ENCODE measurements at regions not wholly inside any gene's neighbourhood (a gene's known extent, or its start where the extent isn't known, plus 50 kb on each side); places are given as distances from the start of the nearest gene placed in this dataset.

DNA sequence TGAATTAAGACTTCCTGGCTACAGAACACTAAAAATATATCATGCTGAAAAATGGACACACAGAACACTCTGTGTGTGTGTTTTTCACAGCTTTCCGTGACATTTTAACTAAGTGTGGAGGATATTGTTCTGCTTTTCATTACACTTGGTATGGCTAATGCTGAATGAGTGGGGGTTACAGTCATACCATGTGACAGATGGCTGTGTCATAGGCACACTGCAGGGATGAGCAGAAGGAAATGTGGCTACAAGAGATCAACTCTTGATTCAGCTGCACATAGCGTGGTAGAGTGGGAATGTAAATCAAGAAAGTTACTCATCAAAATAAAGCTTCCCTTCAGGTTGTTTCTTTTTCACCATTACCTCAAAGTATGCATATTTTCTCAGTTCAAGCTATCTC, 669.8 kb downstream of the IQCM start:
- TF ChIP-seq, protein P1, sequence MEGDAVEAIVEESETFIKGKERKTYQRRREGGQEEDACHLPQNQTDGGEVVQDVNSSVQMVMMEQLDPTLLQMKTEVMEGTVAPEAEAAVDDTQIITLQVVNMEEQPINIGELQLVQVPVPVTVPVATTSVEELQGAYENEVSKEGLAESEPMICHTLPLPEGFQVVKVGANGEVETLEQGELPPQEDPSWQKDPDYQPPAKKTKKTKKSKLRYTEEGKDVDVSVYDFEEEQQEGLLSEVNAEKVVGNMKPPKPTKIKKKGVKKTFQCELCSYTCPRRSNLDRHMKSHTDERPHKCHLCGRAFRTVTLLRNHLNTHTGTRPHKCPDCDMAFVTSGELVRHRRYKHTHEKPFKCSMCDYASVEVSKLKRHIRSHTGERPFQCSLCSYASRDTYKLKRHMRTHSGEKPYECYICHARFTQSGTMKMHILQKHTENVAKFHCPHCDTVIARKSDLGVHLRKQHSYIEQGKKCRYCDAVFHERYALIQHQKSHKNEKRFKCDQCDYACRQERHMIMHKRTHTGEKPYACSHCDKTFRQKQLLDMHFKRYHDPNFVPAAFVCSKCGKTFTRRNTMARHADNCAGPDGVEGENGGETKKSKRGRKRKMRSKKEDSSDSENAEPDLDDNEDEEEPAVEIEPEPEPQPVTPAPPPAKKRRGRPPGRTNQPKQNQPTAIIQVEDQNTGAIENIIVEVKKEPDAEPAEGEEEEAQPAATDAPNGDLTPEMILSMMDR (IDR thresholded peaks at IDR 0.05): no peak
- TF ChIP-seq POLR2A (IDR thresholded peaks at IDR 0.05): no peak
- 47 to 52% methylated on average over 2 of the region's 2 CpGs for WGBS, 2 donors
- H3K9me3 ChIP-seq: no peaks in the 10 kb centered on the region
- no peaks in the 10 kb centered on the region for H3K27me3 ChIP-seq
- intact Hi-C loops (cut with DNase I): no loop called here
- H3K4me3 ChIP-seq: no peak overlapping the region
- ATAC-seq (no peak), DNase-seq (no peak)
- H3K36me3 ChIP-seq (replicated peaks in 1 of 2; ENCODE audit: insufficient read depth in 1 of 2, low read depth in 2 of 2): no peaks in the 10 kb centered on the region
- no peaks in the 10 kb centered on the region for H3K4me1 ChIP-seq
- no peak overlapping the region for H3K27ac ChIP-seq

- Histone ChIP-seq H3K9me3 (no peaks in the 10 kb centered on the region), H3K4me3 (no peak overlapping the region), H3K4me1 (no peaks in the 10 kb centered on the region), H3K27me3 (no peaks in the 10 kb centered on the region), H3K36me3 (replicated peaks in 1 of 2; ENCODE audit: insufficient read depth in 1 of 2, low read depth in 2 of 2) (no peaks in the 10 kb centered on the region), H3K27ac (no peak overlapping the region)
- DNase-seq (no peak), ATAC-seq (no peak)
- intact Hi-C loops (cut with DNase I): no loop called here
- WGBS, 2 donors: 29 to 31% methylated on average over 1 of the region's 1 CpG
- TF ChIP-seq, protein P1 (IDR thresholded peaks at IDR 0.05): no peak
- TF ChIP-seq POLR2A (IDR thresholded peaks at IDR 0.05): no peak
Observed at GRCh38 chr4:149144060-149144459, 671.6 kb downstream of the IQCM start.

- ATAC-seq (no peak), DNase-seq (no peak)
- 42 to 47% methylated on average over 2 of the region's 2 CpGs for WGBS, 2 donors
- H3K36me3 ChIP-seq (replicated peaks in 1 of 2; ENCODE audit: insufficient read depth in 1 of 2, low read depth in 2 of 2): no peaks in the 10 kb centered on the region
- H3K4me3 ChIP-seq: no peak overlapping the region
- intact Hi-C loops (cut with DNase I): no loop called here
- H3K27ac ChIP-seq: no peak overlapping the region
- no peaks in the 10 kb centered on the region for H3K9me3 ChIP-seq
- no peaks in the 10 kb centered on the region for H3K4me1 ChIP-seq
- TF ChIP-seq, protein P1 (IDR thresholded peaks at IDR 0.05): no peak
- no peak for TF ChIP-seq POLR2A (IDR thresholded peaks at IDR 0.05)
- H3K27me3 ChIP-seq: no peaks in the 10 kb centered on the region
Observed at GRCh38 chr4:149141391-149141790, 674.3 kb downstream of the IQCM start.

GRCh38 chr4:149140841-149141240, 674.8 kb downstream of the IQCM start:
- TF ChIP-seq, protein P1 (IDR thresholded peaks at IDR 0.05): no peak
- TF ChIP-seq POLR2A (IDR thresholded peaks at IDR 0.05): no peak
- Histone ChIP-seq H3K27ac (no peak overlapping the region), H3K9me3 (no peaks in the 10 kb centered on the region), H3K36me3 (replicated peaks in 1 of 2; ENCODE audit: insufficient read depth in 1 of 2, low read depth in 2 of 2) (no peaks in the 10 kb centered on the region), H3K27me3 (no peaks in the 10 kb centered on the region), H3K4me1 (no peaks in the 10 kb centered on the region), H3K4me3 (no peak overlapping the region)
- 19 to 23% methylated on average over 2 of the region's 2 CpGs for WGBS, 2 donors
- intact Hi-C loops (cut with DNase I): no loop called here
- no peak for ATAC-seq
- DNase-seq: no peak

DNA sequence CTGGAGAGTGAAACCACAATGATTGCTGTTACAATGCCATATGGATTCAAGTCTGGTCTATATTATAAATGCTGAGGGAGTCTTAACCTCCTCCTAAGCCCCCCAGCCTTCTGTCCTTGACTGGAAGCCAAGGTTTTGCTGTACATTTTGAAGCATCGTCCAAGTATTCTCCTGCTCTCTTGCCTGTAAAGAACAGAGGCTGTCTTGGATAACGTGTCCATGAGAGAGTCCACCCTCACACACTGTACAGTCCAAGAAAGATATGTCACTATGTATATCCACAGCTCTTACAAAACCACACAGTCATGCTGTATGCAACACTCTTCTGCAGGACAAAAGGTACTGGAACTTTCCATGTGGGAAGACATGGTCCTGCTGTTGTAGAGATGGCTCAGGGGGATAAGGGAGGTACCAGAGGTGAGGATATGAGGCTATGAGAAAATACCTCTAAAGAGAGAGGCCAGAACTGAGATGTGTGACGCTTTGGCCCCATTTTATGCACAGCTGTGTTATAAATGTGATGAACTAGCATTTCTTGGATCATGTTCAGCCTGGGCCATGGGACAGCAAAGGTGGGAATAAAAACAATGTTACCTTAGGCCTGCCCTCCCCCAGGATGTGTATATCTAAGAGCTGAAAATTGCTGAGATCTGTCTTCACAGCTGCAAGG, 678.6 kb downstream of the IQCM start:
- TF ChIP-seq POLR2A (IDR thresholded peaks at IDR 0.05): no peak
- TF ChIP-seq, protein P1 (IDR thresholded peaks at IDR 0.05): no peak
- Histone ChIP-seq H3K9me3 (no peaks in the 10 kb centered on the region), H3K4me3 (no peak overlapping the region), H3K4me1 (no peaks in the 10 kb centered on the region), H3K36me3 (replicated peaks in 1 of 2; ENCODE audit: insufficient read depth in 1 of 2, low read depth in 2 of 2) (no peaks in the 10 kb centered on the region), H3K27ac (no peak overlapping the region), H3K27me3 (no peaks in the 10 kb centered on the region)
- DNase-seq (no peak), ATAC-seq (no peak)
- intact Hi-C loops (cut with DNase I): no loop called here
- 55 to 79% methylated on average over 3 of the region's 3 CpGs for WGBS, 2 donors
